ENCODE measurements at regions not wholly inside any gene's neighbourhood (a gene's known extent, or its start where the extent isn't known, plus 50 kb on each side); places are given as distances from the start of the nearest gene placed in this dataset.

DNA sequence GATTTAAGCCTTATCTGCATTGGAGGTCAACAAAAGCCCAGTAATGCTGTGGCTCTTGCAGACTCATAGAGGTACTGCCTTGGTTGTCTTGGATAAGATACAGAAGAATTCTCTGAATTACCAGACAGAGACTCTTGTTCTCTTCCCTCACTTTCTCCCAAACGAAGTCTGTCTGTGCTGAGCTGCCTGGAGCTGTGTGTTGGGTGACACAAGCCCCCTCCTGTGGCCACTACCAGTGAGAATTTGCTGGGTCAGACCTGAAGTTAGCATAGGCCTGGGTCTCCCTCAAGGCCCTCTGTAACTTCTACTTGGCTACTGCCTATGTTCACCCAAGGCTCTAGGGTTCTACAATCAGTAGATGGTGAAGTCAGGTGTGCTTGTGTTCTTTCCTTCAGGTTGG lies 413.0 kb downstream of the PCDH20 start (continued):
- TF ChIP-seq EP300 (IDR thresholded peaks at IDR 0.05; ENCODE audit: borderline replicate concordance in 1 of 2, low read depth in 2 of 2, low read length in 2 of 2) (no peak), BACH1 (IDR thresholded peaks at IDR 0.05; ENCODE audit: low read length) (no peak), CBX8 (IDR thresholded peaks at IDR 0.05; ENCODE audit: borderline replicate concordance, low read depth, low read length) (no peak)
